Common myeloid progenitor, CD34-positive (primary cell): ENCODE measurements at regions not wholly inside any gene's neighbourhood (a gene's known extent, or its start where the extent isn't known, plus 50 kb on each side); places are given as distances from the start of the nearest gene placed in this dataset.

ENCODE experiments used
- CTCF ChIA-PET: fragments of 350-600 bp; sonication (Branson Sonifier 250); formaldehyde crosslinking; loops from one replicate; lab custom pipeline; 2021; ENCODE audit warnings: antibody characterized with exemption; lab: Charles Lee
- POLR2A ChIA-PET: fragments of 350-600 bp; sonication (Branson Sonifier 250); formaldehyde crosslinking; loops from one replicate; lab custom pipeline; 2021; ENCODE audit warnings: antibody characterized with exemption; lab: Charles Lee
- DNase-seq, 3 donors: peaks; one replicate each; pipeline versions ENCODE4 v3.0.0 to v3.0.0-alpha.2; 2013
- H3K27ac ChIP-seq, 2 experiments: 1 replicate in 1 of 2; 2 replicates in 1 of 2; pipeline ENCODE4 v1.7.0; 2013; ENCODE audit warnings: inconsistent platforms in 2 of 2, low read length in 2 of 2, mild to moderate bottlenecking in 2 of 2, low read depth in 1 of 2, moderate library complexity in 1 of 2; ENCODE audit not compliant: severe bottlenecking in 2 of 2, insufficient read depth in 1 of 2, poor library complexity in 1 of 2
- H3K27me3 ChIP-seq, 5 experiments: replicated peaks in 2 of 5; 1 replicate in 3 of 5; 2 replicates in 2 of 5; pipeline versions ENCODE4 v1.6.1 to v1.7.0; 2013; ENCODE audit warnings: low read length in 4 of 5, mild to moderate bottlenecking in 2 of 5, moderate library complexity in 2 of 5, inconsistent platforms in 1 of 5; ENCODE audit not compliant: insufficient read depth in 5 of 5, control insufficient read depth in 4 of 5
- H3K36me3 ChIP-seq, 4 experiments: 1 replicate in 2 of 4; 2 replicates in 2 of 4; pipeline versions ENCODE4 v1.6.1 to v1.7.0; 2013; ENCODE audit warnings: low read length in 3 of 4, control low read depth in 1 of 4, mild to moderate bottlenecking in 1 of 4; ENCODE audit not compliant: control insufficient read depth in 4 of 4, insufficient read depth in 4 of 4
- H3K4me1 ChIP-seq, 4 experiments: 1 replicate in 3 of 4; 2 replicates in 1 of 4; pipeline versions ENCODE4 v1.6.1 to v1.7.1; 2013; ENCODE audit warnings: low read length in 3 of 4, mild to moderate bottlenecking in 3 of 4, control low read depth in 1 of 4, inconsistent platforms in 1 of 4, moderate library complexity in 1 of 4; ENCODE audit not compliant: control insufficient read depth in 4 of 4, insufficient read depth in 4 of 4; ENCODE audit errors: control extremely low read depth in 1 of 4
- H3K4me3 ChIP-seq, 7 experiments: 1 replicate in 4 of 7; 2 replicates in 3 of 7; pipeline versions ENCODE4 v1.5.1 to v1.7.0; 2013; ENCODE audit warnings: mild to moderate bottlenecking in 7 of 7, low read length in 6 of 7, moderate library complexity in 6 of 7, inconsistent platforms in 2 of 7, low read depth in 2 of 7, control low read depth in 1 of 7; ENCODE audit not compliant: insufficient read depth in 4 of 7, control insufficient read depth in 1 of 7; ENCODE audit errors: extremely low read depth in 1 of 7
- H3K9me3 ChIP-seq, 5 experiments: 1 replicate in 4 of 5; 2 replicates in 1 of 5; pipeline versions ENCODE4 v1.6.1 to v1.7.1; 2013; ENCODE audit warnings: low read length in 4 of 5, mild to moderate bottlenecking in 2 of 5, inconsistent platforms in 1 of 5, low read depth in 1 of 5, moderate library complexity in 1 of 5; ENCODE audit not compliant: control insufficient read depth in 4 of 5, insufficient read depth in 2 of 5; ENCODE audit errors: control extremely low read depth in 1 of 5
- WGBS: methylation state at CpG from one replicate; pipeline ENCODE4 v1.1.5; 2013; ENCODE audit not compliant: insufficient coverage; 5-methylcytosine and 5-hydroxymethylcytosine counted together

DNA sequence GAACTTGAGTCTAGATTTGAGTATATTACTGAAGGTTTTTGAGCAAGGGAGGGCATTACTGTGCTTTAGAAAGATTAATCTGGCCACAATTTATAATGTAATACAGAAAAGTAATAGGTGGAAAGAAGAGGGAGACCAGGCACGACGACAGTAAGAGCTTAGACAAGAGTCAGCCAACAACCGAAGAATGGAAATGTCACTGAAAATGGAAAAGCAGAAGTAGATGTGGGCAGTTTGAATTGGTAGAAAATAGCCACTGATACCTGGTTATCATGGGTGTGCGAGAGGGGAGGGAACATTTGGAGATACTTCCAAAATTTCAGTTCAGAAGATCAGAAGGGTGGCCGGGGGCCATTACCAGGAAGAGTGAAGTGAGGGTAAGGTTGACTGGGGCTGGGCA is 339.1 kb downstream of the UTRN start:
- WGBS, result 100% methylated on average over 5 of the region's 5 CpGs

DNA sequence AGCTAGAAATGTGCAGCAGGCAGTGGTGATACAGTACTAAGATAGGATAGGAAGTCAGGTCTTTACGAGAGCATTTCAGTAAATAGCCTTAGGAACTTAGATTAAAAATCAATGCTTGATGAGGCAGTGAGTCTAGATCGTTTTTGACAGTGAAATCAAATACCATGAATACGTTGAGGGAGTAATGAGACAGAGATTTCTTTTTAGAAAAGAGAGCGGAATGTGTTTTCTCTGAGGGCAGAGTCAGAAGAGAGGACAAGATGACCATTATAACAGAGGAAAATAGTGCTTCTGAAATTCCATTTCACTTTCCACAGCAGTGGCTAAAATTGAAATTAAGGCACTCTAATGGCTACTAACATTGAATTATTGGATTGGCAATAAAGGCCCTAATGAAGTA is 339.6 kb downstream of the UTRN start:
- Histone ChIP-seq H3K4me1 (no peaks in the 10 kb centered on the region), H3K36me3 (no peaks in the 10 kb centered on the region), H3K27me3 (no peaks in the 10 kb centered on the region), H3K4me3 (no peak overlapping the region), H3K9me3 (no peaks in the 10 kb centered on the region), H3K27ac (no peak overlapping the region)
- CTCF ChIA-PET, result no interaction called here
- DNase-seq, result no peak
- POLR2A ChIA-PET, result interaction anchor here (0.6 kb wide), 1 partner anchor 28 kb away, joined by 3 read pairs; no protein-coding TSS in a partner anchor
- 90% methylated on average over 2 of the region's 4 CpGs for WGBS

More for the DNA sequence above, 339.1 kb downstream of the UTRN start:
- no peak overlapping the region for H3K27ac ChIP-seq
- POLR2A ChIA-PET, result interaction anchor here (0.6 kb wide), 1 partner anchor 28 kb away, joined by 3 read pairs; no protein-coding TSS in a partner anchor
- CTCF ChIA-PET, result no interaction called here
- DNase-seq, result no peak
- H3K4me1 ChIP-seq, result no peaks in the 10 kb centered on the region
- H3K27me3 ChIP-seq, result no peaks in the 10 kb centered on the region
- no peaks in the 10 kb centered on the region for H3K36me3 ChIP-seq
- H3K9me3 ChIP-seq, result no peaks in the 10 kb centered on the region
- no peak overlapping the region for H3K4me3 ChIP-seq

DNA sequence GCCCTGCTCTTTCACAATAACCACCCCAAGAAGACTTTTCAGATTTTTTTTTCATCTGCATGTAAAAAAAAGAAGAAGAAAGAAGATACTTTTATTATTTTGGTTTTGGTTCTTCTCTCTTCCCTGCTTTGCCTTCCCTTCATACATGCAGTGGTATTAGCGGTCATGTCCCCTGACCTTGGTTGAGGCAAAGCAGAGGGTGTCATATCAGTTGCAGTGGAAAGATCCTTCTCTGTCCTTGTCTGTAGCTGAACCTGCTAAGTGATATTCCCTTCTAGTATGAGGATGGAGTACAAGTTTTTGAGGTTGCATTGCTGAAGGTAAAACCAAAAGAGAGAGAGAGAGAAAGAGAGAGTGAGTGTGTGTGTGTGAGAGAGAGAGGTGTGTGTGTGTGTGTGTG is 345.7 kb downstream of the UTRN start:
- WGBS, result no CpG with 5 or more reads among the region's 1 CpG
- Histone ChIP-seq H3K36me3 (no peaks in the 10 kb centered on the region), H3K4me3 (no peak overlapping the region), H3K27me3 (no peaks in the 10 kb centered on the region), H3K9me3 (no peaks in the 10 kb centered on the region), H3K27ac (no peak overlapping the region), H3K4me1 (no peaks in the 10 kb centered on the region)
- POLR2A ChIA-PET, result no interaction called here
- no peak for DNase-seq
- CTCF ChIA-PET, result interaction anchor here (1.1 kb wide), 1 partner anchor 11 kb away, joined by 3 read pairs; no protein-coding TSS in a partner anchor

DNA sequence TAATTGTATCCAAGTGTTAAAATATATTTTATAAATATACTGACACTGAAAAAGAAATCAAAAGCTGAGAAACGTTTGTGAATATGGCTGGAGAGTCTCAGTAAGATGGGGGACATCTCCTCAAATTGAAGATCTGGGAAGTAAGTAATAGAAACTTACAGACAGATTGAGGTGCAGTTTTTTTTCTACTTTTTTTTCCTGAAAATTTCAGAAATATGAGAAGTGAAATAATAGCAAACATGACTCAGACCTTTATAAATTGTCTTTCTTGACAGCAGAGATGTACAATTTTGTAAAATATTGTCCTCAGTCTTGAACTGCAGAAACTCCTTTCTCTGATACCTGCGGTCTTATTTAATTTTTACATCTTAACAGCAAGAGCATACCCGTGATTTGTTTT is 347.1 kb downstream of the UTRN start:
- ChIA-PET POLR2A (no interaction called here), CTCF (no interaction called here)
- Histone ChIP-seq H3K4me3 (no peak overlapping the region), H3K4me1 (no peaks in the 10 kb centered on the region), H3K9me3 (no peaks in the 10 kb centered on the region), H3K36me3 (no peaks in the 10 kb centered on the region), H3K27me3 (no peaks in the 10 kb centered on the region), H3K27ac (no peak overlapping the region)
- no CpG with 5 or more reads among the region's 3 CpGs for WGBS
- DNase-seq, result no peak

DNA sequence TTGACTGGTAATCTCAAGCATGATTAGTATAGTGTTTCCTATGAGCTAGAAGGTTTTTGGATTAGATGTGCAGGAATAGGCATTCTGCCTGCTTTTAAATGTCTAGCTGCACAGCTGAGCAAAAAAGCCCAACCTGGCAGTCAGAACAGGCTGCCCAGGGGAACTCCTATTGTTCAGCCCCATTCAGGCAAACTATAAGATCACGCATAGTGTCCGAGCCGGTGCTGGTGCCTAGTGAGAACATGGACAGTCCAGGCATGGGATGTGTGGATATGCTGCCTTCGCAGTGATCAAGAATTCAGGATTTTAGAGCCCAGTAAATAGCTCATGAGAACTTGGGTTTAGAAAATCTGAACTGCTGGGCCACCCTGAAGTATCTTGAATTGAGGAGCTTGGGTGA is 348.8 kb downstream of the UTRN start:
- ChIA-PET CTCF (interaction anchor here (0.6 kb wide), 2 partner anchors 22 to 56 kb away, joined by 3 to 4 read pairs; no protein-coding TSS in a partner anchor), POLR2A (no interaction called here)
- 90% methylated on average over 2 of the region's 4 CpGs for WGBS
- no peaks in the 10 kb centered on the region for H3K36me3 ChIP-seq
- no peaks in the 10 kb centered on the region for H3K9me3 ChIP-seq
- DNase-seq, result no peak
- H3K4me1 ChIP-seq, result no peaks in the 10 kb centered on the region
- H3K27ac ChIP-seq, result no peak overlapping the region
- H3K27me3 ChIP-seq, result no peaks in the 10 kb centered on the region
- no peak overlapping the region for H3K4me3 ChIP-seq

DNA sequence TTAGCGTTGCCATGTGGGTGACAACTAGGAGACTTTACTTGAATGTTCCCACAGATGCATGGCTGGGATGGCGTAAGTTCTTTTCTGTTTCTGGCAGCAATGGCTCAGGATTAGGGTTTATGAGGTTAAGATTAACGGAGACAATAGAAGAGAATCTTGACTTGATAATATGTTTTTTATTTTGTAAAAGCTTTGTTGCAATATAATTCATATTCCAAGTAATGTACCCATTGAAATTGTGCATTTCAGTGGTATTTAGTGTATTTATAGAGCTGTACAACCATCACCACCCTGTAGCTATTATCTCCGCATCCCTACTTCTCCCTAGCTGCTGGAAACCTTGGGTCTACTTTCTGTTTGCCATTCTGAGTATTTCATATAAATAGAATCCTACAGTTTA is 349.2 kb downstream of the UTRN start:
- Histone ChIP-seq H3K27me3 (no peaks in the 10 kb centered on the region), H3K36me3 (no peaks in the 10 kb centered on the region), H3K4me3 (no peak overlapping the region), H3K9me3 (no peaks in the 10 kb centered on the region), H3K4me1 (no peaks in the 10 kb centered on the region), H3K27ac (no peak overlapping the region)
- no peak for DNase-seq
- ChIA-PET POLR2A (no interaction called here), CTCF (interaction anchor here (0.6 to 1.7 kb wide), 3 partner anchors 15 to 298 kb away, joined by 3 read pairs; no protein-coding TSS in a partner anchor)
- 80% methylated on average over 1 of the region's 4 CpGs for WGBS

DNA sequence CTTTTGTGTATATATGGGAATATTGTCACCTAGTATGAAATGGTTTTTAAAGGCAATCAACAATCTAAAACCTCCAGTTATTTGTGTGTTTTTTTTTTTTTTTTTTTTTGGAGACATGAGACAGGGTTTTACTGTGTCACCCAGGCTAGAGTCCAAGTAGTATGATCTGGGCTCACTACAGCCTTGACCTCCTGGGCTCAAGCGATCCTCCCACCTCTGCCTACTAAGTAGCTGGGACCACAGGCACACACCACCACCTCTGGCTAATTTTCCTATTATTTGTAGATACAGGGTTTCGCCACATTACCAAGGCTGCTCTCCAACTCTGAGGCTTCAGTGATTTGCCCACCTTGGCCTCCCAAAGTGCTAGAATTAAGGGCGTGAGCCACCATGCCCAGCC is 349.9 kb downstream of the UTRN start:
- H3K9me3 ChIP-seq, result no peaks in the 10 kb centered on the region
- H3K36me3 ChIP-seq, result no peaks in the 10 kb centered on the region
- H3K4me1 ChIP-seq, result no peaks in the 10 kb centered on the region
- ChIA-PET CTCF (interaction anchor here (0.8 to 1.7 kb wide), 2 partner anchors 15 to 298 kb away, joined by 3 read pairs; no protein-coding TSS in a partner anchor), POLR2A (no interaction called here)
- H3K4me3 ChIP-seq, result no peak overlapping the region
- 86% methylated on average over 1 of the region's 3 CpGs for WGBS
- H3K27me3 ChIP-seq, result no peaks in the 10 kb centered on the region
- H3K27ac ChIP-seq, result no peak overlapping the region
- DNase-seq, result no peak
